Mammary epithelial cell (primary cell): ENCODE measurements at regions not wholly inside any gene's neighbourhood (a gene's known extent, or its start where the extent isn't known, plus 50 kb on each side); places are given as distances from the start of the nearest gene placed in this dataset.

Experiments used
- EZH2 ChIP-seq: IDR thresholded peaks from 2 replicates; pipeline ENCODE4 v1.6.1; 2012; ENCODE audit warnings: low read length, inconsistent platforms, borderline replicate concordance
- TF ChIP-seq, protein P1 (sequence below), 2 donors: IDR thresholded peaks in 1 of 2; conservative IDR thresholded peaks in 1 of 2; 2 replicates each; pipeline ENCODE4 v1.5.1; 2011 to 2012; ENCODE audit warnings: inconsistent platforms in 2 of 2, low read length in 2 of 2, mild to moderate bottlenecking in 2 of 2, control low read depth in 1 of 2, low read depth in 1 of 2; ENCODE audit not compliant: insufficient read depth in 1 of 2; ENCODE audit errors: extremely low read depth in 1 of 2

DNA sequence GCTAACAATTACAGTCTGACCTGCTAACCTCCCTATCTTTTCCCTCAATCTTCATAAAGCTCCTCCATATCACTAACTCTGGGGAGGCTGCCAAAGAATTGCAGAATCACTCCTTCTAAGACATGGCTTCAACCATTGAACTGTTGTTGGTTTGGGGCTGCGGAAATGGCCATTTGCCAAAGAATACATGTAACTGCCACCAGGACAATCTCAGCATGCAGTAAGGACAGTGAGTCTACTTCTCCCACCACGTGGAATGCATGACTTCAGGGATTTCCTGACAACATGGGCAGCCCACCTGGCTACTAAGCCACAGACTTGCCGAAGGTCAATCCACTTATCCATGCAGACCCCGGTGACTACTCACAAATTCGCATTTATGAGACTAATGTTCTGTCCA is 104.3 kb upstream of the NUDT7 start:
- TF ChIP-seq, protein P1, sequence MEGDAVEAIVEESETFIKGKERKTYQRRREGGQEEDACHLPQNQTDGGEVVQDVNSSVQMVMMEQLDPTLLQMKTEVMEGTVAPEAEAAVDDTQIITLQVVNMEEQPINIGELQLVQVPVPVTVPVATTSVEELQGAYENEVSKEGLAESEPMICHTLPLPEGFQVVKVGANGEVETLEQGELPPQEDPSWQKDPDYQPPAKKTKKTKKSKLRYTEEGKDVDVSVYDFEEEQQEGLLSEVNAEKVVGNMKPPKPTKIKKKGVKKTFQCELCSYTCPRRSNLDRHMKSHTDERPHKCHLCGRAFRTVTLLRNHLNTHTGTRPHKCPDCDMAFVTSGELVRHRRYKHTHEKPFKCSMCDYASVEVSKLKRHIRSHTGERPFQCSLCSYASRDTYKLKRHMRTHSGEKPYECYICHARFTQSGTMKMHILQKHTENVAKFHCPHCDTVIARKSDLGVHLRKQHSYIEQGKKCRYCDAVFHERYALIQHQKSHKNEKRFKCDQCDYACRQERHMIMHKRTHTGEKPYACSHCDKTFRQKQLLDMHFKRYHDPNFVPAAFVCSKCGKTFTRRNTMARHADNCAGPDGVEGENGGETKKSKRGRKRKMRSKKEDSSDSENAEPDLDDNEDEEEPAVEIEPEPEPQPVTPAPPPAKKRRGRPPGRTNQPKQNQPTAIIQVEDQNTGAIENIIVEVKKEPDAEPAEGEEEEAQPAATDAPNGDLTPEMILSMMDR (conservative IDR thresholded peaks at IDR 0.05 in 1 of 2, IDR thresholded peaks at IDR 0.05 in 1 of 2; ENCODE audit: extremely low read depth in 1 of 2, insufficient read depth in 1 of 2, low read depth in 1 of 2, low read length in 2 of 2), result no peak
- TF ChIP-seq EZH2, result no peak
